ENCODE measurements at regions not wholly inside any gene's neighbourhood (a gene's known extent, or its start where the extent isn't known, plus 50 kb on each side); places are given as distances from the start of the nearest gene placed in this dataset.
"Not testable (repeated sequence)": the region's sequence is repeated elsewhere in the genome, so short reads cannot be mapped to it uniquely, and the experiment has no call there.

DNA sequence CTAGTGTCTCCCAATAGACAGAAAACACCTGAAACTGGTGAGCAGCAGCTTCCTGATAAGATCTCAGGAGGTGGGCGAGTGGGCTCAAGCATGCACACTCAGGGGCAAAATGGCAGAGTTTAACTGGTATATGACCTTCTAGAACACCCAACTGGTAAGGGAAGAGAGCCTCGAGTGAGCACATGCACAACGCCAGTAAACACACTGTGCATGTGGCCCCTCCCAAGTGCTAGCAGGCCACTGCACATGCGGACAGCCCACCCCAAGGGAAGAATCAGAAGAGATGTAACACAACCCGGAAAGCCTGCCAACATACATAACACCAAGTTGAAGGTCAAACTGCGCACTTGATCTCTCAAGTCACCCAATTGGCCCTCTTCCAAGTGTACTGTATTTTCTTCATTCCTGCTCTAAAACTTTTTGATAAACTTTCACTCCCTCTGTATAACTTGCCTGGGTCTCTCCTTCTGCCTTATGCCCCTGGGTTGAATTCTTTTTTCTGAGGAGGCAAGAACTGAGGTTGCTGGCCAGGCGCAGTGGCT lies 138.2 kb downstream of the GLUL start:
- FAIRE-seq (no peak), DNase-seq (no peak)
- Histone ChIP-seq H3K4me1 (ENCODE audit: control insufficient read depth in 2 of 3, insufficient read depth in 2 of 3, low read depth in 1 of 3, low read length in 3 of 3) (no peaks in the 10 kb centered on the region), H3K27me3 (ENCODE audit: control insufficient read depth, insufficient read depth, low read length) (no peaks in the 10 kb centered on the region), H3K36me3 (ENCODE audit: control insufficient read depth in 2 of 3, insufficient read depth in 3 of 3, low read length in 3 of 3) (no peaks in the 10 kb centered on the region), H3K4me3 (ENCODE audit: low read length in 3 of 3) (no peak overlapping the region), H3K27ac (ENCODE audit: low read depth in 2 of 2, low read length in 2 of 2) (no peak overlapping the region), H3K9me3 (ENCODE audit: control insufficient read depth in 2 of 3, insufficient read depth in 1 of 3, low read length in 3 of 3) (no peaks in the 10 kb centered on the region), H3K9ac (ENCODE audit: low read length in 3 of 3) (no peak overlapping the region)
- intact Hi-C loops (cut with DNase I), result no loop called here
- TF ChIP-seq, protein P1, sequence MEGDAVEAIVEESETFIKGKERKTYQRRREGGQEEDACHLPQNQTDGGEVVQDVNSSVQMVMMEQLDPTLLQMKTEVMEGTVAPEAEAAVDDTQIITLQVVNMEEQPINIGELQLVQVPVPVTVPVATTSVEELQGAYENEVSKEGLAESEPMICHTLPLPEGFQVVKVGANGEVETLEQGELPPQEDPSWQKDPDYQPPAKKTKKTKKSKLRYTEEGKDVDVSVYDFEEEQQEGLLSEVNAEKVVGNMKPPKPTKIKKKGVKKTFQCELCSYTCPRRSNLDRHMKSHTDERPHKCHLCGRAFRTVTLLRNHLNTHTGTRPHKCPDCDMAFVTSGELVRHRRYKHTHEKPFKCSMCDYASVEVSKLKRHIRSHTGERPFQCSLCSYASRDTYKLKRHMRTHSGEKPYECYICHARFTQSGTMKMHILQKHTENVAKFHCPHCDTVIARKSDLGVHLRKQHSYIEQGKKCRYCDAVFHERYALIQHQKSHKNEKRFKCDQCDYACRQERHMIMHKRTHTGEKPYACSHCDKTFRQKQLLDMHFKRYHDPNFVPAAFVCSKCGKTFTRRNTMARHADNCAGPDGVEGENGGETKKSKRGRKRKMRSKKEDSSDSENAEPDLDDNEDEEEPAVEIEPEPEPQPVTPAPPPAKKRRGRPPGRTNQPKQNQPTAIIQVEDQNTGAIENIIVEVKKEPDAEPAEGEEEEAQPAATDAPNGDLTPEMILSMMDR (IDR thresholded peaks at IDR 0.05; ENCODE audit: borderline replicate concordance, extremely low read depth, insufficient read depth), result no peak

DNA sequence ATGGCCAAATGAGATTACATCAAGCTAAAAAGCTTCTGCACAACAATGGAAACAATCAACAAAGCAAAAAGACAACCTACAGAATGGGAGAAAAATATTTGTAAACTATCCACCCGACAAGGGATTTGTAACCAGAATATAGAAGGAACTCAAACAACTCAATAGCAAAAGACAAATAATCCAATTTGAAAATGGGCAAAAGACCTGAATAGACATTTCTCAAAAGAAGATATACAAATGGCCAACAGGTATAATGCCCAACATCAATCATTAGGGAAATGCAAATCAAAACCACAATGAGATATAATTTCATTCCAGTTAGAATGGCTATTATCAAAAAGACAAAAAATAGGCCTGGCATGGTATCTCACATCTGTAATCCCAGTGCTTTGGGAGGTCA lies 140.0 kb downstream of the GLUL start:
- Histone ChIP-seq H3K4me1 (ENCODE audit: control insufficient read depth in 2 of 3, insufficient read depth in 2 of 3, low read depth in 1 of 3, low read length in 3 of 3) (no peaks in the 10 kb centered on the region), H3K9ac (ENCODE audit: low read length in 3 of 3) (no peak overlapping the region), H3K36me3 (ENCODE audit: control insufficient read depth in 2 of 3, insufficient read depth in 3 of 3, low read length in 3 of 3) (no peaks in the 10 kb centered on the region), H3K4me3 (ENCODE audit: low read length in 3 of 3) (no peak overlapping the region), H3K9me3 (ENCODE audit: control insufficient read depth in 2 of 3, insufficient read depth in 1 of 3, low read length in 3 of 3) (no peaks in the 10 kb centered on the region), H3K27ac (ENCODE audit: low read depth in 2 of 2, low read length in 2 of 2) (no peak overlapping the region), H3K27me3 (ENCODE audit: control insufficient read depth, insufficient read depth, low read length) (no peaks in the 10 kb centered on the region)
- FAIRE-seq, result no peak
- intact Hi-C loops (cut with DNase I), result no loop called here
- TF ChIP-seq, protein P1 (IDR thresholded peaks at IDR 0.05; ENCODE audit: borderline replicate concordance, extremely low read depth, insufficient read depth), result no peak
- DNase-seq, result no peak

DNA sequence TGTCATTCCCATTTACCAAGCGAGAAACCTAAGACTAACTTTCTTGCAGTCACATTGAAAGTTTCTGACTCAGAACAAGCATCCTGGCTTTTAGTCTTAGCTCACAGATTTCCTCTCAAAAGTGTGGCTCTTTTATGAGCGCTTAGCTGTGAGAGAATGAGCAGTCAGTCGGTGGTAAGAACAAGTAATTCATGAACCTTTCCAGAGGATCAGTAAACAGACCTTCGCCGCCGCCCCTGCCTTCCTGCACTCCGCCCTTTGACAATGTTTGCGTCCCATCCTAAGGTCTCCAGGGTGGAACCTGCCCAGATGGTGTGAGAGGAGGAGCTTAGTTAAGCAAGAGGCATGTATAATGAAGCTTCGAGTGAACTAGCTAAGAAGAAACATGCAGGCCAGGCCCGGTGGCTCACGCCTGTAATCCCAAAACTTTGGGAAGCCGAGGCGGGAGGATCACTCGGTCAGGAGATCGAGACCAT lies 142.4 kb downstream of the GLUL start:
- Histone ChIP-seq H3K4me1 (ENCODE audit: control insufficient read depth in 2 of 3, insufficient read depth in 2 of 3, low read depth in 1 of 3, low read length in 3 of 3) (no peaks in the 10 kb centered on the region), H3K9ac (ENCODE audit: low read length in 3 of 3) (no peak overlapping the region), H3K27me3 (ENCODE audit: control insufficient read depth, insufficient read depth, low read length) (no peaks in the 10 kb centered on the region), H3K27ac (ENCODE audit: low read depth in 2 of 2, low read length in 2 of 2) (no peak overlapping the region), H3K36me3 (ENCODE audit: control insufficient read depth in 2 of 3, insufficient read depth in 3 of 3, low read length in 3 of 3) (no peaks in the 10 kb centered on the region), H3K4me3 (ENCODE audit: low read length in 3 of 3) (no peak overlapping the region), H3K9me3 (ENCODE audit: control insufficient read depth in 2 of 3, insufficient read depth in 1 of 3, low read length in 3 of 3) (no peaks in the 10 kb centered on the region)
- FAIRE-seq, result no peak
- intact Hi-C loops (cut with DNase I), result no loop called here
- no peak for DNase-seq
- TF ChIP-seq, protein P1 (IDR thresholded peaks at IDR 0.05; ENCODE audit: borderline replicate concordance, extremely low read depth, insufficient read depth), result no peak

DNA sequence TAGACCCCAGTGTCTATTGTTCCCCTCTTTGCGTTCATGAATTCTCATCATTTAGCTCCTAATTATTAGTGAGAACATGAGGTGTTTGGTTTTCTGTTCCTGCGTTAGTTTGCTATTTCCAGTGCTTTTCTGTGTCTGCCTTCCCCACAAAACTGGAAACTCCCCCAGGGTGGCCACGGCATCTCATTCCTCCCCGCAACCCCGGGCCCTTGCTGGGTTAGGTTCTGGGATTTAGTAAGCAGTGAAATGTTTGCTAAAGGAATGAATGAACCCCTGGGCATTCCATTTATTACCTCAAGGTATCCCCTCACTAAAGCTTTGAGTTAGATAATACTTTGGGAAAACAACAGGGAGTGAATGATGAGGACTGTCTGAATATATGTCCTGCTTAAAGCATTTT lies 142.9 kb downstream of the GLUL start:
- no peak overlapping the region for H3K27ac ChIP-seq (ENCODE audit: low read depth in 2 of 2, low read length in 2 of 2)
- DNase-seq, result no peak

DNA sequence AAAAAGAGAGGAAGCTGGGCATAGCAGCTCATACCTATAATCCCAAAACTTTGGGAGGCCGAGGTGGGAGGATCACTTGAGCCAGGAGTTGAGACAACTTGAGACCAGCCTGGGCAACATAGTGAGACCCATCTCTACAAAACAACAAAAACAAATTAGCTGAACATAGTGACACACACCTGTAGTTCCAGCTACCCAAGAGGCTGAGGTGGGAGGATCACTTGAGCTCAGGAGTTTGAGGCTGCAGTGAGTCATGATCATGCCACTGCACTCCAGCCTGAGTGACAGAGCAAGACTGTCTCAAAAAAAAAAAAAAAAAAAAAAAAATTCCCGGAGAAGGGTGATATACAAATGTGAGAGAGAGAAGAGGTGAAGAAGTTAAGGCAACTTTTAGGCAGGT lies 143.8 kb downstream of the GLUL start:
- H3K36me3 ChIP-seq (ENCODE audit: control insufficient read depth in 2 of 3, insufficient read depth in 3 of 3, low read length in 3 of 3); H3K27ac ChIP-seq (ENCODE audit: low read depth in 2 of 2, low read length in 2 of 2); intact Hi-C loops (cut with DNase I); FAIRE-seq; H3K9ac ChIP-seq (ENCODE audit: low read length in 3 of 3); DNase-seq; H3K27me3 ChIP-seq (ENCODE audit: control insufficient read depth, insufficient read depth, low read length); H3K4me3 ChIP-seq (ENCODE audit: low read length in 3 of 3); H3K9me3 ChIP-seq (ENCODE audit: control insufficient read depth in 2 of 3, insufficient read depth in 1 of 3, low read length in 3 of 3); H3K4me1 ChIP-seq (ENCODE audit: control insufficient read depth in 2 of 3, insufficient read depth in 2 of 3, low read depth in 1 of 3, low read length in 3 of 3): not testable (repeated sequence)

More for the DNA sequence above, 142.9 kb downstream of the GLUL start:
- no peak overlapping the region for H3K4me3 ChIP-seq (ENCODE audit: low read length in 3 of 3)
- no peaks in the 10 kb centered on the region for H3K4me1 ChIP-seq (ENCODE audit: control insufficient read depth in 2 of 3, insufficient read depth in 2 of 3, low read depth in 1 of 3, low read length in 3 of 3)
- no peak for FAIRE-seq
- H3K9me3 ChIP-seq (ENCODE audit: control insufficient read depth in 2 of 3, insufficient read depth in 1 of 3, low read length in 3 of 3), result no peaks in the 10 kb centered on the region
- intact Hi-C loops (cut with DNase I), result no loop called here
- H3K36me3 ChIP-seq (ENCODE audit: control insufficient read depth in 2 of 3, insufficient read depth in 3 of 3, low read length in 3 of 3), result no peaks in the 10 kb centered on the region
- H3K27me3 ChIP-seq (ENCODE audit: control insufficient read depth, insufficient read depth, low read length), result no peaks in the 10 kb centered on the region
- TF ChIP-seq, protein P1 (IDR thresholded peaks at IDR 0.05; ENCODE audit: borderline replicate concordance, extremely low read depth, insufficient read depth), result no peak
- H3K9ac ChIP-seq (ENCODE audit: low read length in 3 of 3), result no peak overlapping the region

Measured in kidney (tissue), 13 donors.